ENCODE measurements at regions not wholly inside any gene's neighbourhood (a gene's known extent, or its start where the extent isn't known, plus 50 kb on each side); places are given as distances from the start of the nearest gene placed in this dataset.
"Not testable (repeated sequence)": the region's sequence is repeated elsewhere in the genome, so short reads cannot be mapped to it uniquely, and the experiment has no call there.

- no peak for DNase-seq (ENCODE audit: low spot score)
These were observed 179.0 kb upstream of the TSHZ3 start for GRCh38 chr19:31528261-31528660.

- DNase-seq (ENCODE audit: low spot score), result no peak
These were observed 179.9 kb upstream of the TSHZ3 start for GRCh38 chr19:31529121-31529520.

DNA sequence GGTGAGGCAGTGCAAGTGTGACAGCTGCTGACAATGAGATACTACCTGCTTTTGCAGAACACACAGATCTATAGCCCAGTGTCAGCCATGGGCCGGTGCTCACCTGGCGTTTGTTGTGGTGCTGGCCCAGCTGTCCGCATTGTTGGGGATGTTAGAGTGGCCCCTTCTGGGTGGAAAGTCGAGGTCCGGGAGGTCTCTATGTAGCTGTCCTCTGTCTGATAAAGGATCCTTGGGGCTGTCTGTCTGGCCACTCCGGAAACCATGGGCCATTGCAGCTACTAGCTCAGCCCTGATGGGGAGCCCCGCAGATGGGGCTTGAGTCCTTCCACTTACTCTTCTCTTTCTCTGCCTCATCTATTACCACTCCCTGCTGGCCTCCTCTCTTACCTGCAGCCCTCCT is 181.5 kb upstream of the TSHZ3 start:
- no peak for DNase-seq (ENCODE audit: low spot score)

GRCh38 chr19:31531326-31531725 is 182.1 kb upstream of the TSHZ3 start:
- DNase-seq (ENCODE audit: low spot score), result no peak

DNA sequence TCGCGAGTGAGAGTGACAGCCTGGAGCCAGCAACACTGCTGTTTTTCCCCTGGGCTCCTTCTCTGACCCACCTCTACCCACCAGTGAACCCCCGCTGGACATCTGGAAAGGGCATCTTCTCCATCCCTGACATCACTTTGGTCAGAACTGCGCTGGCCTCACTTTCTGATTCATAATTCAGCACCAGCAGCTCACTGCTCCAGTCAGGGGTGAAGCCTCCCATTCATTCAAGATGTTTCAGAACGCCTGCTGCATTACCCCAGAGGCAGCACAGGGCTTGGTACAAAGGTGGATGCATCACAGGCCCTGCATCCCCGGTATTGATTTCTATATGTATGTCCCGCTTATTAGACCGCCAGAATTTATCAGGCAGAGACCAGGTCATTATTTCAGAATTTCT is 182.8 kb upstream of the TSHZ3 start:
- DNase-seq (ENCODE audit: low spot score), result no peak

DNA sequence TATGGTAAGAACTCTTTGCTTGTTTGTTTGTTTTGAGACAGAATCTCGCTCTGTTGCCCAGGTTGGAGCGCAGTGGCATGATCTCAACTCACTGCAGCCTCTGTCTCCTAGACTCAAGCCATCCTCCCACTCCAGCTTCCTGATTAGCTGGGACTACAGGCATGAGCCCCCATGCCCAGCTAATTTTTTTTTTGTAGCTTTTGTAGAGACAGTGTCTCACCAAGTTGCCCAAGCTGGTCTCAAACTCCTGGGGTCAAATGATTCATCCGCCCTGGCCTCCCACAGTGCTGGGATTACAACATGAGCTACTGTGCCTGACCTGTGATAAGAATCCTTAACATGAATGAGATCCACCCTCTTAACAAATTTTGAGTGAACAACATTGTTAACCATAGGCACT is 183.9 kb upstream of the TSHZ3 start:
- no peak for DNase-seq (ENCODE audit: low spot score)

DNA sequence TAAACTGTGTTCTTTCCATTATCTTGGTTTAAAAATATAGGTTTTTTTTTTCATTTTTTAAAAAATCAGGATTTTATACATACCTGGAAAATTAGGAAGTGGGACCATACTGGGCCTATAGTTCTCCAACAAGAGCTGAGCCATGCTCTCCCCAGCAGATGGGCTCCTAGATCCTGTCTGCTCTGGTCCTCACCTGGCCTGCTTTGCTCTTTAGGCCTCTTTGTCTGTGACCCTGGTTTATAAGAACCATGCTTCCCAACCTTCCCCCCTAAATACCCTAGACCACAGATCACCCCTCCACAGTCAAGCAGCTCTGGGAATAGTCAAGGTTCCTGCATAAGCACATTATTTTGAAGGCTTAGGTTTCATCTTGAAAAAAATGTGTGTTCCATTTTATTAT is 185.0 kb upstream of the TSHZ3 start:
- DNase-seq (ENCODE audit: low spot score), result no peak

GRCh38 chr19:31534786-31535657 is 185.8 kb upstream of the TSHZ3 start:
- no peak for DNase-seq (ENCODE audit: low spot score)

DNA sequence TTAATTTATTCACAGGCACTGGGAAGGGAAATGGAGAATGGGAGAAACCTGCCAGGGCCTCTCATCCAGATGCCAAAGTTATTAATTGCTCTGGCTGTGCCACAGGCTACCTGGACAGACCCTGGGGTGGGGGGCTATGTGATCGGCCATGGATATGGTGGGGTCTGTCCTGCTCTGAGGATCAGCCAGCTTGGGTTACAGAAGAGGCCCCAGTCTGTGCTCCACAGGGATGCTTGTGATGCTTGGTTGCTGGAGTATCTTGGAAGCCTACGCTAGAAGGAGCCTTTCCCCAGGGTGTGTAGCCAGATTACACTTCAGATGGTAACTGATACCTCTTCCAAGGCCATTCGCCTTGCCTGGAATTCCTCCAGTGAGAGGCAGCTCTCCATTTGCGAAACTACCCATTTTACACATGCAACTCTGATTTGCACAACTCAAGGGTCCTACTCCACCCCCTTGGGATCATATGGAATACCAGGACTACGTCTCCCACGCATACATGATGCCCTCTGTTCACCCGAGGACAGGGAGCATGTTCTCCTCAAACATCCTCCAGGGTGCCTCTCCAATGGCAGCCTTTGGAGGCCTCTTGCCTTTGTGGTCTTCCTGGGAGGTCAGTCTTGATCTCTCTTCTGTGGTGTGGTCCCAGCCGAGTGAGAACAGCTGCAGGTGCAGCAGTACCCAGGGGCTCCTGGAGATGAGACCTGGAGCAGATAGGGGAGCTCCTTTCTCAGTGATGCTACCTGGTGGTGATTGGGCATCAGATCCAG is 186.6 kb upstream of the TSHZ3 start:
- DNase-seq (ENCODE audit: low spot score), result no peak

DNA sequence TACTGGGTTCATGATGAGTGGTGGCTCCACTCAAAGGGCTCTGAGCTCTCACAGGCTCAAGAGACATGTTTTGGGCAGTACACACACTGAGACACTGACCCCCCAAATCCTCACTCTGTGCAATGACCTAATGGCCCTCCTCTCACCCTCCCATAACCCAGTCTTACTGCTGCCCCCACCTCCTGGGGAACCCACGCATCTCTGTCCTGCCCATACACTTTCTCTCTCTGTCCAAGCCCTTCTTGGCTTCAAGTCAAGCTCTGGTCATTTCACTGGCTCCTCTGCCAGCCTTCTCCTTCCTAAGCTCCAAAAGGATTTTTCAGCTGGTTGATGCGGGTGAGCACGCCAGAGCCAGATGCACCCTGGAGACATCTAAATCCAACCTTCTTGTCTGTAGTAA is 187.9 kb upstream of the TSHZ3 start:
- no peak for DNase-seq (ENCODE audit: low spot score)

GRCh38 chr19:31537902-31538301 is 188.7 kb upstream of the TSHZ3 start:
- DNase-seq (ENCODE audit: low spot score), result not testable (repeated sequence)

- DNase-seq (ENCODE audit: low spot score), result no peak
These were observed 189.6 kb upstream of the TSHZ3 start for GRCh38 chr19:31538879-31539278.

- no peak for DNase-seq (ENCODE audit: low spot score)
These were observed 190.2 kb upstream of the TSHZ3 start for GRCh38 chr19:31539386-31539785.

DNA sequence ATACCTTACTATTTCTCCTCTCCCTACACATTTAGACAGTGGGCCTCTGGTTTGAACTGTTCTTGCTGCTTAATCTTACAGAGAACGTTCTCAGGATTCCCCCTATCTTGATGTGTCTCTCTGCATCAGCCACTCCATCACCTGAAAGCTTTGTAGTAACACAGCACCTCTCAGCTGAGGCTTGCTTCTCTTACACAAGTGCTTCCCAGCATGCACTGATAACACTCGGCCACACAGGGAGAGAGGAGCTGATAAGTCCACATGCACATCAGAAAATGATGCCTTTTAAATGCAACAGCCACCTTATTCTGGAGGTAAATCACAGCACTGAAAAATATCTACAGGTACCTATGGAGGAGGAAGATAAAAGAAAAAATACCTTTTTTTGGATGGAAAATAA is 192.2 kb upstream of the TSHZ3 start:
- DNase-seq (ENCODE audit: low spot score), result no peak

DNA sequence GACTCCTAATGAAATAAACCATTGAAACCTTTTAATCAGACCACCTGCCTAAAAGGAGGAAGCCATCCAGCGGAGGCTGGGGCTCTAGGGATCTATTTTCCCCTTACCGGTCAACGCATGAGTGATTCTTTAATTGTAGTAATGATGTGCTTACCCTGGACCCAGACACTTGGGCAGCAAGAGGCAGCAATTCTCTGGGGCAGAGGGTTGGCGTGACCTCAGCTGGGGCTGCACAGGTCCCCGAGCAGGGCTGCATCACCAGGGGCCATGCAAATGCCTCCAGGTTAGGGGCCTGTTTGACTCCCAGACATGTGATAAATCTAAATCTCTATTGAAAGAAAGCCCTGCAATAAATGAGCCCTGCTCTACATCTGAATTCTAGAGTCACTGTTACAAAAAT is 194.2 kb upstream of the TSHZ3 start:
- no peak for DNase-seq (ENCODE audit: low spot score)

- no peak for DNase-seq (ENCODE audit: low spot score)
These were observed 196.5 kb upstream of the TSHZ3 start for GRCh38 chr19:31545777-31546176.

- no peak for DNase-seq (ENCODE audit: low spot score)
These were observed 197.1 kb upstream of the TSHZ3 start for GRCh38 chr19:31546205-31546960.

- DNase-seq (ENCODE audit: low spot score), result peak; percentile 3
These were observed 199.7 kb upstream of the TSHZ3 start for GRCh38 chr19:31548941-31549340.

DNA sequence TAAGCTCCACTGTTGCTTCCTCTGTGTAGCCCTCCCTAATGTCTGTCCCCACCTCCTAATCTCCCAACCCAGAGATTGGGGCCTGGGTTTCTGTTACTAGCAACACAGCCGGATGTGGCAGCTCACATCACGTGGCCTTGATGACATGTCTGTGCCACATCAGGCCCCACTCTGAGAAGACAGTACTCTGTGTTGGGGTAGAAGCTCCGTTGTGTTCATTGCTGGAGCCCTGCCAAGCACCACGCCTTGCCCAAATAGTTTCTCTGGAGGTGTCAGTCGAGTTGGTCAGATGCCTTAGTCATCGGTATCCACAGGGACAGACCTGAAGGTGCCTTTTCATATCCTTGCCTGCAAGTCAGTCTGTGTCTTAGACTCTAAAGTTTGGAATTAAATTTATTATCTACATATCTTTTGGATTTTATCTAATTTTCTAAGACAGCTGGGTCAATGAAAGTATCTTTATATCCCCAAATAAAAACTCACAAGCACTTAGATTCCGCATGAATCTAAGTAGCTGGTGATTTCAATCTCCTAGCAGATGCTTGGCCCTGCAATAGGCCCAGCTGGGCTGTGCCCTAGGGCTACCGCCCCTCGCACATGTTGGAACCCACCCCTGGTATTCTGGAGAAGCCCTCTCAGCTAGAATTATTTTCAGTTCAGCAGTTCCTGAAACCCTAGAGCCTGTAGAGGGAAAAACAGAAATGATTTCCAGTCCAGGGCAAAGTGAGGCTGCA is 204.0 kb upstream of the TSHZ3 start:
- DNase-seq (ENCODE audit: low spot score), result no peak

DNA sequence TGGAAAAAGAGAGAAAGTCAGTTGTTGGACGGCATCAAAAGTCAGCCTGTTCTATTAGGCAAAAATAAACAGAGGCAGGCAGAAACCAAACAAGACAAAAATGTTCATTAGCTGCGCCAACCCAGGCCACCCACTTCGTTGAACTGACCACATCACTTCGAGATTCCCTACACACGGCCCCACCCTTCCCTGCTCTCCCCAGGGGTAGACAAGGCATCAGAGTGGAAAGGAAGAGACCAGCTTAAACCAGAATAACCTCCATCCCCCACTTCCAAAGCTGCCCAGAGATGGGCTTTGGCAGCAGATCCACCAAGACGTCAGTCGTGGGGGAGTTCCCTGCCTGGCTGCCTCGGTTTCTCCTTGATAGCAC is 204.6 kb upstream of the TSHZ3 start:
- no peak for DNase-seq (ENCODE audit: low spot score)

GRCh38 chr19:31554360-31554759 is 205.1 kb upstream of the TSHZ3 start:
- no peak for DNase-seq (ENCODE audit: low spot score)
